K562 (cell line): ENCODE measurements at regions not wholly inside any gene's neighbourhood (a gene's known extent, or its start where the extent isn't known, plus 50 kb on each side); places are given as distances from the start of the nearest gene placed in this dataset.

Experiments
- ATAC-seq: fragments of 200-7000 bp; cut with Tn5 transposase; 3 replicates; pipeline ENCODE4 v1.9.1; 2020; ENCODE audit warnings: moderate library complexity
- BruUV-seq: library from RNA; stranded (reverse); fragments of 400-500 nt; replicated peaks from 2 replicates; lab custom pipeline; 2021; lab: Mats Ljungman, UMichigan
- CTCF ChIA-PET: fragments of 300-600 bp; formaldehyde crosslinking; extraction: SDS; loops from one replicate; lab custom pipeline; 2021; ENCODE audit warnings: low intra/inter-chr PET ratio; lab: Yijun Ruan, JAX
- POLR2A ChIA-PET: fragments of 300-600, 350-650 bp; sonication (Branson Sonifier 250); formaldehyde crosslinking; extraction: SDS; loops from one replicate; lab custom pipeline; 2021; ENCODE audit warnings: antibody characterized with exemption, inconsistent platforms; lab: Yijun Ruan, JAX
- DNase-seq, 4 experiments: peaks; one replicate each; pipeline versions ENCODE4 v3.0.0 to v3.0.0-alpha.2; 2011 to 2018; ENCODE audit warnings: low spot score in 3 of 4, mixed read lengths in 3 of 4; ENCODE audit errors: extremely low read depth in 1 of 4
- FAIRE-seq: peaks from 2 replicates; lab custom pipeline; 2011; peaks lifted over from hg19 to GRCh38; lab: Jason Lieb, UNC
- H2AFZ ChIP-seq: 2 replicates; pipeline ENCODE4 v1.6.0; 2011; ENCODE audit warnings: low read depth, low read length, control low read depth, inconsistent platforms
- H3K27ac ChIP-seq: fragments of 200-600 bp; 3 replicates; pipeline ENCODE4 v1.8.0; 2011; ENCODE audit warnings: low read depth, mild to moderate bottlenecking, control low read depth, inconsistent platforms, low read length, moderate library complexity, mixed read lengths; ENCODE audit errors: extremely low read depth
- H3K27me3 ChIP-seq, 2 experiments: fragments of 300-600 bp in 1 of 2; 2 replicates in 1 of 2; 3 replicates in 1 of 2; pipeline versions ENCODE4 v1.6.0 to v1.8.0; 2011; ENCODE audit warnings: inconsistent platforms in 2 of 2, low read length in 2 of 2, mild to moderate bottlenecking in 1 of 2, mixed read lengths in 1 of 2, moderate library complexity in 1 of 2; ENCODE audit not compliant: control insufficient read depth in 2 of 2, insufficient read depth in 2 of 2
- H3K36me3 ChIP-seq: fragments of 300-600 bp; 3 replicates; pipeline ENCODE4 v1.8.0; 2011; ENCODE audit warnings: mild to moderate bottlenecking, low read length, inconsistent platforms; ENCODE audit not compliant: control insufficient read depth, insufficient read depth
- H3K4me1 ChIP-seq, 2 experiments: fragments of 200-600 bp in 1 of 2; replicated peaks in 1 of 2; 2 replicates in 1 of 2; 3 replicates in 1 of 2; pipeline versions ENCODE4 v1.5.1 to v1.8.0; 2011; ENCODE audit warnings: inconsistent platforms in 2 of 2, low read length in 2 of 2, mild to moderate bottlenecking in 1 of 2, mixed read lengths in 1 of 2, moderate library complexity in 1 of 2; ENCODE audit not compliant: control insufficient read depth in 2 of 2, insufficient read depth in 2 of 2
- H3K4me2 ChIP-seq: 2 replicates; pipeline ENCODE4 v1.6.1; 2011; ENCODE audit warnings: low read length, control low read depth, inconsistent platforms, mixed read lengths; ENCODE audit not compliant: insufficient read depth
- H3K4me3 ChIP-seq: fragments of 200-600 bp; sonication (generic), shearing (Covaris generic); 2 replicates; pipeline ENCODE4 v1.5.1; 2016; ENCODE audit warnings: control low read depth, inconsistent platforms
- H3K79me2 ChIP-seq: fragments of 200-600 bp; 3 replicates; pipeline ENCODE4 v1.8.0; 2011; ENCODE audit warnings: low read length, inconsistent platforms; ENCODE audit not compliant: control insufficient read depth, insufficient read depth
- H3K9ac ChIP-seq, 2 experiments: 2 replicates each; pipeline versions ENCODE4 v1.6.0 to v1.6.1; 2011; ENCODE audit warnings: low read depth in 2 of 2, low read length in 2 of 2, control low read depth in 1 of 2, inconsistent platforms in 1 of 2, mild to moderate bottlenecking in 1 of 2, mixed read lengths in 1 of 2; ENCODE audit not compliant: insufficient read depth in 1 of 2
- H3K9me1 ChIP-seq: one replicate; pipeline ENCODE4 v1.6.0; 2011; ENCODE audit warnings: inconsistent platforms, mild to moderate bottlenecking, low read length, moderate library complexity; ENCODE audit not compliant: control insufficient read depth, insufficient read depth
- H3K9me3 ChIP-seq: replicated peaks from 2 replicates; pipeline ENCODE4 v1.5.1; 2011; ENCODE audit warnings: low read depth, low read length, inconsistent platforms; ENCODE audit not compliant: control insufficient read depth, insufficient read depth
- H4K20me1 ChIP-seq: replicated peaks from 2 replicates; pipeline ENCODE4 v1.6.1; 2011; ENCODE audit warnings: low read length, inconsistent platforms, mixed read lengths; ENCODE audit not compliant: control insufficient read depth, insufficient read depth
- CTBP1 ChIP-seq: fragments of 450-650 bp; IDR thresholded peaks from 2 replicates; pipeline ENCODE4 v1.6.1; 2016; ENCODE audit warnings: borderline replicate concordance
- NR3C1 ChIP-seq: sonication (generic); formaldehyde crosslinking; IDR thresholded peaks from 2 replicates; pipeline ENCODE4 v1.8.1; 2022; ENCODE audit warnings: missing genetic modification reagents
- WGBS: fragments of 100-300 bp; shearing (Covaris generic); methylation state at CpG from one replicate; pipeline ENCODE4 v1.1.6; 2016; ENCODE audit warnings: low coverage, mixed read lengths; ENCODE audit not compliant: insufficient coverage; ENCODE audit errors: missing lambda C conversion rate; 5-methylcytosine and 5-hydroxymethylcytosine counted together
- in situ Hi-C: fragments of 300-500 bp; cut with MboI; formaldehyde crosslinking; loops from 4 replicates; pipeline ENCODE4 v1.15.0; 2018; ENCODE audit warnings: inconsistent platforms, mixed read lengths
- intact Hi-C: fragments of 100-400 bp; cut with micrococcal nuclease; formaldehyde crosslinking; loops from 2 replicates; pipeline ENCODE4 v1.14.2; 2022
- TF ChIP-seq, protein P1 (sequence below): IDR thresholded peaks from 2 replicates; pipeline ENCODE4 v1.6.1; 2011; ENCODE audit warnings: borderline replicate concordance, low read depth, mild to moderate bottlenecking, moderate library complexity, low read length; ENCODE audit not compliant: insufficient read depth, poor library complexity, severe bottlenecking

DNA sequence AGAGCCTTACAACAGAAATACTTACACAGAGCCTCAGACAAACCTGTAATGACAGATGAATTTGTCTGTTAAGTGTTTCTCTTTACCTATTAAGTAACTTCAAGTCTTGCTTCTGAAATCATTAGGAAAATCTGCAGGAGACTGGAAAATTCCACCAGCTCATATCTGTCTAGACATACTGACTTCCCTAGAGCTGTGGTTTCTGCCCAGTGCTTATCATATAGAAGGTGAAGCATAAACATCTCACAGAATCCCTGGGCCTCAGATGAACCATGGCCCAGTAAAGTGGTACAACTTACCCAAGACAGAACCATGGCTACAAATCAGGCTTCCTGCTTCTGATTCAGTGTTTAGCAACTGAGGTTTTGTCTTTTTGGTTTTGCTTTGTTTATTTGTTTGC lies 91.6 kb downstream of the EGLN3 start (continued):
- TF ChIP-seq, protein P1, sequence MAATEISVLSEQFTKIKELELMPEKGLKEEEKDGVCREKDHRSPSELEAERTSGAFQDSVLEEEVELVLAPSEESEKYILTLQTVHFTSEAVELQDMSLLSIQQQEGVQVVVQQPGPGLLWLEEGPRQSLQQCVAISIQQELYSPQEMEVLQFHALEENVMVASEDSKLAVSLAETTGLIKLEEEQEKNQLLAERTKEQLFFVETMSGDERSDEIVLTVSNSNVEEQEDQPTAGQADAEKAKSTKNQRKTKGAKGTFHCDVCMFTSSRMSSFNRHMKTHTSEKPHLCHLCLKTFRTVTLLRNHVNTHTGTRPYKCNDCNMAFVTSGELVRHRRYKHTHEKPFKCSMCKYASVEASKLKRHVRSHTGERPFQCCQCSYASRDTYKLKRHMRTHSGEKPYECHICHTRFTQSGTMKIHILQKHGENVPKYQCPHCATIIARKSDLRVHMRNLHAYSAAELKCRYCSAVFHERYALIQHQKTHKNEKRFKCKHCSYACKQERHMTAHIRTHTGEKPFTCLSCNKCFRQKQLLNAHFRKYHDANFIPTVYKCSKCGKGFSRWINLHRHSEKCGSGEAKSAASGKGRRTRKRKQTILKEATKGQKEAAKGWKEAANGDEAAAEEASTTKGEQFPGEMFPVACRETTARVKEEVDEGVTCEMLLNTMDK = no peak

DNA sequence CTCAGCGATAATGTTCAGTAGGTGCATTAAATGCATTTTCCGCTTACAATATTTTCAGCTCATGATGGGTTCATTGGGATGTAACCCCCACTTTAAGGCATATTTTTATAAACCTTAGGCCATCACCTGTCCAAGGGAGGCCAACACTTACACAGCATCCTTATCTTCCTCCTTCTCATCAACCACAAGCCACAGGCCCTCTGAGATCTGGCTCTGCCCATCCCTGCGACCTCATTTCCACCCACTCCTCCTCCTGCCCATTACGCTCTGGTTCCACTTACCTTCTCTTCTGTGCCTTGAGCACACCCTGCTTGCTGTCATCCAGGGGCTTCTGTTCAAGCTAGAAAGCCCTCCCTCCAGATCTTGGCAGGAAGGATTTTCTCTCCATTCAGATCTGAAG lies 93.2 kb downstream of the EGLN3 start:
- TF ChIP-seq NR3C1 (no peak), CTBP1 (peak; percentile 58; the same call in 1 of the 2 replicates)
- Histone ChIP-seq H2AFZ (no peak overlapping the region), H4K20me1 (no peaks in the 10 kb centered on the region), H3K9me3 (no peaks in the 10 kb centered on the region), H3K27ac (no peak overlapping the region), H3K79me2 (no peaks in the 10 kb centered on the region), H3K9ac (no peak overlapping the region), H3K4me2 (no peak overlapping the region), H3K27me3 (no peaks in the 10 kb centered on the region), H3K36me3 (no peaks in the 10 kb centered on the region), H3K4me3 (no peak overlapping the region), H3K4me1 (peaks cover 0 to 19% of the 10 kb centered on the region in 2 experiments; a peak in 4 of 5 replicates), H3K9me1 (no peaks in the 10 kb centered on the region)
- in situ Hi-C loops (no loop called here), intact Hi-C loops (no loop called here)
- ChIA-PET POLR2A (no interaction called here), CTCF (no interaction called here)
- DNase-seq (no peak), FAIRE-seq (no peak), ATAC-seq (no peak)
- no TSS peak for BruUV-seq
- 62% methylated on average over 4 of the region's 4 CpGs for WGBS
